ENCODE measurements at regions not wholly inside any gene's neighbourhood (a gene's known extent, or its start where the extent isn't known, plus 50 kb on each side); places are given as distances from the start of the nearest gene placed in this dataset.

- no peak for DNase-seq
These were observed 146.5 kb downstream of the SYK start for GRCh38 chr9:90948156-90948555.

- no peak for DNase-seq
These were observed 149.0 kb downstream of the SYK start for GRCh38 chr9:90950600-90950999.

GRCh38 chr9:90953200-90953599 lies 151.6 kb downstream of the SYK start:
- DNase-seq = no peak

GRCh38 chr9:90953805-90954204 lies 152.2 kb downstream of the SYK start:
- DNase-seq = no peak

- DNase-seq = no peak
These were observed 154.6 kb downstream of the SYK start for GRCh38 chr9:90956026-90956810.

GRCh38 chr9:90958328-90958727 lies 156.7 kb downstream of the SYK start:
- no peak for DNase-seq

GRCh38 chr9:90960941-90961340 lies 159.3 kb downstream of the SYK start:
- DNase-seq = no peak

- DNase-seq = peak; percentile 88
These were observed 159.8 kb downstream of the SYK start for GRCh38 chr9:90961375-90961774.

GRCh38 chr9:90964101-90965020 lies 162.7 kb downstream of the SYK start:
- DNase-seq = peak; percentile 44

GRCh38 chr9:90965226-90966030 lies 163.8 kb downstream of the SYK start:
- DNase-seq = peak; percentile 47

- no peak for DNase-seq
These were observed 164.3 kb downstream of the SYK start for GRCh38 chr9:90966031-90966290.

- DNase-seq = no peak
These were observed 165.0 kb downstream of the SYK start for GRCh38 chr9:90966480-90967144.

- DNase-seq = no peak
These were observed 165.5 kb downstream of the SYK start for GRCh38 chr9:90967145-90967538.

GRCh38 chr9:90969021-90969675 lies 167.5 kb downstream of the SYK start:
- DNase-seq = peak; percentile 45

GRCh38 chr9:90970608-90971007 lies 169.0 kb downstream of the SYK start:
- DNase-seq = peak; percentile 10

GRCh38 chr9:90972057-90972456 lies 170.4 kb downstream of the SYK start:
- DNase-seq = no peak

GRCh38 chr9:90974016-90974415 lies 172.4 kb downstream of the SYK start:
- DNase-seq = no peak

GRCh38 chr9:90974643-90975245 lies 173.1 kb downstream of the SYK start:
- no peak for DNase-seq

GRCh38 chr9:90975781-90976538 lies 174.3 kb downstream of the SYK start:
- DNase-seq = no peak

GRCh38 chr9:90979138-90979551 lies 177.5 kb downstream of the SYK start:
- DNase-seq = no peak

- DNase-seq = no peak
These were observed 178.0 kb downstream of the SYK start for GRCh38 chr9:90979639-90980038.

All from DMS79 (cell line).